ENCODE measurements at regions not wholly inside any gene's neighbourhood (a gene's known extent, or its start where the extent isn't known, plus 50 kb on each side); places are given as distances from the start of the nearest gene placed in this dataset.

DNA sequence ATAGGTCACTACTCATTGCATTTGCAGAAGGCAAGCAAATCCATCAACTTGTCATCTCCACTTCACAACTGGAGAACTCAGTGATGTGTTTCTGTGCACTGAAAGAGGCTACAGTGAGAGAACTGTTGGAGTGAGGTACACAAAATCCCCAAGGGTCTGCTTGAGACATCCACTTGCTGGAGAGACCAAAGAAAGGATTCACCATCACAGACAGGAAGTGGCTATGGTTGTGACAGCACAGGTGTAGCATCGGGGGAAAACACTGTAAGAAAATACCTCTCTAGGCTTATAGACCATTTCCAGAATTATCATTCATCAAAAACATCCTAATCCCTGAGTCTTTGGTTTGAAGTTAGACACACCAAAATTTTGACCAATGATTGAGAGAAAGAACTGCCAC lies 201.3 kb upstream of the OR4E1 start:
- TF ChIP-seq ARNTL (CRISPR knock-in tag; IDR thresholded peaks at IDR 0.05; ENCODE audit: borderline replicate concordance, low read depth), result no peak
- no peak for TF ChIP-seq ZFP30 (CRISPR knock-in tag; IDR thresholded peaks at IDR 0.05)
- TF ChIP-seq, protein P1, sequence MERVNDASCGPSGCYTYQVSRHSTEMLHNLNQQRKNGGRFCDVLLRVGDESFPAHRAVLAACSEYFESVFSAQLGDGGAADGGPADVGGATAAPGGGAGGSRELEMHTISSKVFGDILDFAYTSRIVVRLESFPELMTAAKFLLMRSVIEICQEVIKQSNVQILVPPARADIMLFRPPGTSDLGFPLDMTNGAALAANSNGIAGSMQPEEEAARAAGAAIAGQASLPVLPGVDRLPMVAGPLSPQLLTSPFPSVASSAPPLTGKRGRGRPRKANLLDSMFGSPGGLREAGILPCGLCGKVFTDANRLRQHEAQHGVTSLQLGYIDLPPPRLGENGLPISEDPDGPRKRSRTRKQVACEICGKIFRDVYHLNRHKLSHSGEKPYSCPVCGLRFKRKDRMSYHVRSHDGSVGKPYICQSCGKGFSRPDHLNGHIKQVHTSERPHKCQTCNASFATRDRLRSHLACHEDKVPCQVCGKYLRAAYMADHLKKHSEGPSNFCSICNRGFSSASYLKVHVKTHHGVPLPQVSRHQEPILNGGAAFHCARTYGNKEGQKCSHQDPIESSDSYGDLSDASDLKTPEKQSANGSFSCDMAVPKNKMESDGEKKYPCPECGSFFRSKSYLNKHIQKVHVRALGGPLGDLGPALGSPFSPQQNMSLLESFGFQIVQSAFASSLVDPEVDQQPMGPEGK (CRISPR knock-in tag; IDR thresholded peaks at IDR 0.05; ENCODE audit: borderline replicate concordance), result no peak
- TF ChIP-seq CSDC2 (CRISPR knock-in tag; IDR thresholded peaks at IDR 0.05), result no peak
- TF ChIP-seq ZNF565 (CRISPR knock-in tag; conservative IDR thresholded peaks at IDR 0.05; ENCODE audit: low read depth), result no peak
- TF ChIP-seq, protein P2, sequence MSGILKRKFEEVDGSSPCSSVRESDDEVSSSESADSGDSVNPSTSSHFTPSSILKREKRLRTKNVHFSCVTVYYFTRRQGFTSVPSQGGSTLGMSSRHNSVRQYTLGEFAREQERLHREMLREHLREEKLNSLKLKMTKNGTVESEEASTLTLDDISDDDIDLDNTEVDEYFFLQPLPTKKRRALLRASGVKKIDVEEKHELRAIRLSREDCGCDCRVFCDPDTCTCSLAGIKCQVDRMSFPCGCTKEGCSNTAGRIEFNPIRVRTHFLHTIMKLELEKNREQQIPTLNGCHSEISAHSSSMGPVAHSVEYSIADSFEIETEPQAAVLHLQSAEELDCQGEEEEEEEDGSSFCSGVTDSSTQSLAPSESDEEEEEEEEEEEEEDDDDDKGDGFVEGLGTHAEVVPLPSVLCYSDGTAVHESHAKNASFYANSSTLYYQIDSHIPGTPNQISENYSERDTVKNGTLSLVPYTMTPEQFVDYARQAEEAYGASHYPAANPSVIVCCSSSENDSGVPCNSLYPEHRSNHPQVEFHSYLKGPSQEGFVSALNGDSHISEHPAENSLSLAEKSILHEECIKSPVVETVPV (CRISPR knock-in tag; IDR thresholded peaks at IDR 0.05), result no peak
